Endothelial cell of umbilical vein (primary cell): ENCODE measurements at regions not wholly inside any gene's neighbourhood (a gene's known extent, or its start where the extent isn't known, plus 50 kb on each side); places are given as distances from the start of the nearest gene placed in this dataset.
"Not testable (repeated sequence)": the region's sequence is repeated elsewhere in the genome, so short reads cannot be mapped to it uniquely, and the experiment has no call there.

Experiments
- EZH2 ChIP-seq: IDR thresholded peaks from 2 replicates; pipeline ENCODE4 v1.6.1; 2012; ENCODE audit warnings: borderline replicate concordance, low read depth, mild to moderate bottlenecking, moderate library complexity, low read length, inconsistent platforms; ENCODE audit not compliant: severe bottlenecking
- TF ChIP-seq, protein P1 (sequence below), 2 donors: IDR thresholded peaks; 1 replicate in 1 of 2; 2 replicates in 1 of 2; pipeline ENCODE4 v1.5.1; 2011; ENCODE audit warnings: low read length in 2 of 2, mild to moderate bottlenecking in 2 of 2, moderate library complexity in 2 of 2, control low read depth in 1 of 2, inconsistent platforms in 1 of 2, low read depth in 1 of 2; ENCODE audit not compliant: insufficient read depth in 1 of 2; ENCODE audit errors: extremely low read depth in 1 of 2
- TF ChIP-seq, protein P2 (sequence below): IDR thresholded peaks from 2 replicates; pipeline ENCODE4 v1.6.1; 2011; ENCODE audit not compliant: insufficient read depth, insufficient read length

- TF ChIP-seq EZH2: not testable (repeated sequence)
- TF ChIP-seq, protein P1, sequence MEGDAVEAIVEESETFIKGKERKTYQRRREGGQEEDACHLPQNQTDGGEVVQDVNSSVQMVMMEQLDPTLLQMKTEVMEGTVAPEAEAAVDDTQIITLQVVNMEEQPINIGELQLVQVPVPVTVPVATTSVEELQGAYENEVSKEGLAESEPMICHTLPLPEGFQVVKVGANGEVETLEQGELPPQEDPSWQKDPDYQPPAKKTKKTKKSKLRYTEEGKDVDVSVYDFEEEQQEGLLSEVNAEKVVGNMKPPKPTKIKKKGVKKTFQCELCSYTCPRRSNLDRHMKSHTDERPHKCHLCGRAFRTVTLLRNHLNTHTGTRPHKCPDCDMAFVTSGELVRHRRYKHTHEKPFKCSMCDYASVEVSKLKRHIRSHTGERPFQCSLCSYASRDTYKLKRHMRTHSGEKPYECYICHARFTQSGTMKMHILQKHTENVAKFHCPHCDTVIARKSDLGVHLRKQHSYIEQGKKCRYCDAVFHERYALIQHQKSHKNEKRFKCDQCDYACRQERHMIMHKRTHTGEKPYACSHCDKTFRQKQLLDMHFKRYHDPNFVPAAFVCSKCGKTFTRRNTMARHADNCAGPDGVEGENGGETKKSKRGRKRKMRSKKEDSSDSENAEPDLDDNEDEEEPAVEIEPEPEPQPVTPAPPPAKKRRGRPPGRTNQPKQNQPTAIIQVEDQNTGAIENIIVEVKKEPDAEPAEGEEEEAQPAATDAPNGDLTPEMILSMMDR (IDR thresholded peaks at IDR 0.05; ENCODE audit: extremely low read depth in 1 of 2, insufficient read depth in 1 of 2, low read depth in 1 of 2, low read length in 2 of 2): not testable (repeated sequence)
- TF ChIP-seq, protein P2, sequence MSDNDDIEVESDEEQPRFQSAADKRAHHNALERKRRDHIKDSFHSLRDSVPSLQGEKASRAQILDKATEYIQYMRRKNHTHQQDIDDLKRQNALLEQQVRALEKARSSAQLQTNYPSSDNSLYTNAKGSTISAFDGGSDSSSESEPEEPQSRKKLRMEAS: not testable (repeated sequence)
These were observed 521.0 kb downstream of the IRS2 start for GRCh38 chr13:109265438-109265742.
